Amygdala (tissue), 56 donors: ENCODE measurements at regions not wholly inside any gene's neighbourhood (a gene's known extent, or its start where the extent isn't known, plus 50 kb on each side); places are given as distances from the start of the nearest gene placed in this dataset.
"Not testable (repeated sequence)": the region's sequence is repeated elsewhere in the genome, so short reads cannot be mapped to it uniquely, and the experiment has no call there.

Experiments used
- DNase-seq, 56 donors: peaks; one replicate each; lab custom pipeline; 2025; lab: John Stamatoyannopoulos, UW

- DNase-seq, result no peak
Observed at GRCh38 chr7:54111814-54112511, 430.2 kb upstream of the VSTM2A start.

- DNase-seq, result no peak
Observed at GRCh38 chr7:54112567-54112966, 429.6 kb upstream of the VSTM2A start.

GRCh38 chr7:54115028-54115763, 427.0 kb upstream of the VSTM2A start:
- no peak for DNase-seq

GRCh38 chr7:54116956-54117355, 425.2 kb upstream of the VSTM2A start:
- no peak for DNase-seq

- no peak for DNase-seq
Observed at GRCh38 chr7:54129035-54129434, 413.1 kb upstream of the VSTM2A start.

GRCh38 chr7:54141576-54141975, 400.6 kb upstream of the VSTM2A start:
- no peak for DNase-seq

- DNase-seq, result no peak
Observed at GRCh38 chr7:54145716-54146115, 396.5 kb upstream of the VSTM2A start.

GRCh38 chr7:54153462-54153861, 388.7 kb upstream of the VSTM2A start:
- DNase-seq, result no peak

- no peak for DNase-seq
Observed at GRCh38 chr7:54159088-54159487, 383.1 kb upstream of the VSTM2A start.

- DNase-seq, result no peak
Observed at GRCh38 chr7:54161621-54162020, 380.6 kb upstream of the VSTM2A start.

- no peak for DNase-seq
Observed at GRCh38 chr7:54166419-54166818, 375.8 kb upstream of the VSTM2A start.

- no peak for DNase-seq
Observed at GRCh38 chr7:54179321-54180029, 362.7 kb upstream of the VSTM2A start.

GRCh38 chr7:54180796-54181195, 361.4 kb upstream of the VSTM2A start:
- no peak for DNase-seq

GRCh38 chr7:54183055-54183454, 359.1 kb upstream of the VSTM2A start:
- no peak for DNase-seq

- DNase-seq, result no peak
Observed at GRCh38 chr7:54186336-54186735, 355.8 kb upstream of the VSTM2A start.

GRCh38 chr7:54187886-54188685, 354.1 kb upstream of the VSTM2A start:
- no peak for DNase-seq

GRCh38 chr7:54188843-54189242, 353.3 kb upstream of the VSTM2A start:
- DNase-seq, result no peak

GRCh38 chr7:54189330-54189729, 352.8 kb upstream of the VSTM2A start:
- DNase-seq, result no peak

GRCh38 chr7:54201501-54201900, 340.7 kb upstream of the VSTM2A start:
- DNase-seq, result no peak

- no peak for DNase-seq
Observed at GRCh38 chr7:54215424-54215823, 326.8 kb upstream of the VSTM2A start.

GRCh38 chr7:54226030-54226429, 316.1 kb upstream of the VSTM2A start:
- DNase-seq, result not testable (repeated sequence)
